ENCODE measurements at regions not wholly inside any gene's neighbourhood (a gene's known extent, or its start where the extent isn't known, plus 50 kb on each side); places are given as distances from the start of the nearest gene placed in this dataset.
"Not testable (repeated sequence)": the region's sequence is repeated elsewhere in the genome, so short reads cannot be mapped to it uniquely, and the experiment has no call there.

DNA sequence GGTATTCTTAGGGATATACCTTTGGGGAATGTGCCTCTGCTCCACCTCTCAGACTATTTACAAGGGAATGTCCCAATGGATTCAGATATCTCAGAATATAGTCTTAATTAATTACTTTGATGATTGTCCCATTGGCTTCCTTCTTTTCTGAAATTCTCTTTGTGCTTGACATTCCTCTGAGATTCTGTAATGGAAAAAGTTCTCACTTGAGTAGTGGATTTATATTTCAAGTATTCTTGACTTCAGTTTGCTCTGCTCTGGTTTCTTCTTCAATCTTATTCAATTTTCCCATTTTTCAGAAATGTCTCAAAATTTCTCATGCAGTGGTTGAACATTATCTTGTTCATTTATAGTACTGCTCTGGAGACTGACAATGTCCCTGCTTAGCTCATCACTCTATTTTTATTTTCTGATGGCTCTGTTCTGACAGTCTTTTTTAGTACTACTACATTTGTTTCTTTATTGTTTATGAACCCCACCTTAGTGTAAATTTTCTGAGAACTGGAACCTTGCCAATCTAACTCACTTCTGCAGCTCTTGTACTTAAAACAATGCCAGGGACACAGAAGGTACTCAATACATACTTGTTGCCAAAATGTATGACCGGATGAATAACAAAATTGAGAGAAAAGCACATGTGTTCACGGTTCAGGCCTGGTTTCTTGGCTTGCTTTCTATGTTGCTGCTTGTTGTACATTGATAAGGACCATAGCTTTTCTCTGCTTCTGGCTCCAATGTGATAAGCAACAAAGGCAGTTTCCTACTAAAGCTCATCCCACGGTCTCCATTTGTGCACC lies 471.7 kb downstream of the GASK1B start:
- Histone ChIP-seq H3K4me2 (ENCODE audit: low read depth, low read length, poor library complexity, severe bottlenecking) (no peak overlapping the region), H3K9me3 (ENCODE audit: insufficient read depth, low read length) (no peaks in the 10 kb centered on the region), H3K36me3 (ENCODE audit: low read length) (no peaks in the 10 kb centered on the region), H2AFZ (ENCODE audit: low read depth, low read length, severe bottlenecking) (no peak overlapping the region), H3K9ac (ENCODE audit: low read length) (no peak overlapping the region), H3F3A (ENCODE audit: insufficient read depth) (no peaks in the 10 kb centered on the region), H3K79me2 (ENCODE audit: insufficient read depth, low read length) (no peaks in the 10 kb centered on the region), H3K27ac (ENCODE audit: low read depth, low read length) (no peak overlapping the region), H3K9me2 (replicated peaks; ENCODE audit: insufficient read depth, low read length) (no peaks in the 10 kb centered on the region), H3K27me3 (ENCODE audit: low read length) (no peaks in the 10 kb centered on the region), H3K4me3 (ENCODE audit: insufficient read depth, low read length, poor library complexity, severe bottlenecking) (no peak overlapping the region), H4K20me1 (ENCODE audit: low read depth, low read length) (no peaks in the 10 kb centered on the region)
- no peak for TF ChIP-seq EZH2phosphoT487 (conservative IDR thresholded peaks at IDR 0.05; ENCODE audit: low read length)
- TF ChIP-seq, protein P1, sequence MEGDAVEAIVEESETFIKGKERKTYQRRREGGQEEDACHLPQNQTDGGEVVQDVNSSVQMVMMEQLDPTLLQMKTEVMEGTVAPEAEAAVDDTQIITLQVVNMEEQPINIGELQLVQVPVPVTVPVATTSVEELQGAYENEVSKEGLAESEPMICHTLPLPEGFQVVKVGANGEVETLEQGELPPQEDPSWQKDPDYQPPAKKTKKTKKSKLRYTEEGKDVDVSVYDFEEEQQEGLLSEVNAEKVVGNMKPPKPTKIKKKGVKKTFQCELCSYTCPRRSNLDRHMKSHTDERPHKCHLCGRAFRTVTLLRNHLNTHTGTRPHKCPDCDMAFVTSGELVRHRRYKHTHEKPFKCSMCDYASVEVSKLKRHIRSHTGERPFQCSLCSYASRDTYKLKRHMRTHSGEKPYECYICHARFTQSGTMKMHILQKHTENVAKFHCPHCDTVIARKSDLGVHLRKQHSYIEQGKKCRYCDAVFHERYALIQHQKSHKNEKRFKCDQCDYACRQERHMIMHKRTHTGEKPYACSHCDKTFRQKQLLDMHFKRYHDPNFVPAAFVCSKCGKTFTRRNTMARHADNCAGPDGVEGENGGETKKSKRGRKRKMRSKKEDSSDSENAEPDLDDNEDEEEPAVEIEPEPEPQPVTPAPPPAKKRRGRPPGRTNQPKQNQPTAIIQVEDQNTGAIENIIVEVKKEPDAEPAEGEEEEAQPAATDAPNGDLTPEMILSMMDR (IDR thresholded peaks at IDR 0.05; ENCODE audit: insufficient read depth, low read length, poor library complexity, severe bottlenecking): no peak

DNA sequence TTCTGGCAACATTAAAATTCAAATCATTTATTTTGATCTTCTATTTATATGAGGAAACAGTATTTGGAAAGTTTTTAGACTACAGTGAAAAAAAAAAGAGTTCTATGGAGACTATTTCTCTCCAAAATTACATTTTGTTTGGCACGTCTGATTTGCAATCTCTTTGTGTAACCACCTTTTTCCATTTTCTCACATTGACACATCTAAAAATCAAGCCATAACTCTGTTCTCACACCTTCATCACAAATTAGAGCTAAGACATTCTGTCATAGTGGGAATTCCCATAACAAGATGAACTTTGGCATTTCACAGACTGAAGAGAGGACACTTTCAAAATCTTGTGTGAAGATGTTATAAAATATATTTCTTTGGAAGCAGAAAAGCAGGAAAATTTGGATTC lies 468.9 kb downstream of the GRIA2 start:
- H3K9ac ChIP-seq (ENCODE audit: low read length): no peak overlapping the region
- H3K4me3 ChIP-seq (ENCODE audit: insufficient read depth, low read length, poor library complexity, severe bottlenecking): no peak overlapping the region
- H3K9me2 ChIP-seq (replicated peaks; ENCODE audit: insufficient read depth, low read length): no peaks in the 10 kb centered on the region
- no peaks in the 10 kb centered on the region for H4K20me1 ChIP-seq (ENCODE audit: low read depth, low read length)
- no peaks in the 10 kb centered on the region for H3K79me2 ChIP-seq (ENCODE audit: insufficient read depth, low read length)
- TF ChIP-seq, protein P1 (IDR thresholded peaks at IDR 0.05; ENCODE audit: insufficient read depth, low read length, poor library complexity, severe bottlenecking): no peak
- TF ChIP-seq EZH2phosphoT487 (conservative IDR thresholded peaks at IDR 0.05; ENCODE audit: low read length): no peak
- H3K27ac ChIP-seq (ENCODE audit: low read depth, low read length): no peak overlapping the region
- no peaks in the 10 kb centered on the region for H3K27me3 ChIP-seq (ENCODE audit: low read length)
- no peak overlapping the region for H3K4me2 ChIP-seq (ENCODE audit: low read depth, low read length, poor library complexity, severe bottlenecking)
- H2AFZ ChIP-seq (ENCODE audit: low read depth, low read length, severe bottlenecking): no peak overlapping the region
- no peaks in the 10 kb centered on the region for H3K36me3 ChIP-seq (ENCODE audit: low read length)
- H3K9me3 ChIP-seq (ENCODE audit: insufficient read depth, low read length): no peaks in the 10 kb centered on the region
- H3F3A ChIP-seq (ENCODE audit: insufficient read depth): no peaks in the 10 kb centered on the region

GRCh38 chr4:157687971-157688370 lies 467.4 kb downstream of the GRIA2 start:
- no peaks in the 10 kb centered on the region for H3F3A ChIP-seq (ENCODE audit: insufficient read depth)
- no peaks in the 10 kb centered on the region for H3K9me3 ChIP-seq (ENCODE audit: insufficient read depth, low read length)
- no peaks in the 10 kb centered on the region for H3K27me3 ChIP-seq (ENCODE audit: low read length)
- H3K9ac ChIP-seq (ENCODE audit: low read length): no peak overlapping the region
- H3K4me3 ChIP-seq (ENCODE audit: insufficient read depth, low read length, poor library complexity, severe bottlenecking): no peak overlapping the region
- no peaks in the 10 kb centered on the region for H3K79me2 ChIP-seq (ENCODE audit: insufficient read depth, low read length)
- no peak overlapping the region for H2AFZ ChIP-seq (ENCODE audit: low read depth, low read length, severe bottlenecking)
- no peaks in the 10 kb centered on the region for H4K20me1 ChIP-seq (ENCODE audit: low read depth, low read length)
- H3K36me3 ChIP-seq (ENCODE audit: low read length): no peaks in the 10 kb centered on the region
- no peak overlapping the region for H3K4me2 ChIP-seq (ENCODE audit: low read depth, low read length, poor library complexity, severe bottlenecking)
- TF ChIP-seq EZH2phosphoT487 (conservative IDR thresholded peaks at IDR 0.05; ENCODE audit: low read length): no peak
- TF ChIP-seq, protein P1 (IDR thresholded peaks at IDR 0.05; ENCODE audit: insufficient read depth, low read length, poor library complexity, severe bottlenecking): no peak
- no peak overlapping the region for H3K27ac ChIP-seq (ENCODE audit: low read depth, low read length)
- H3K9me2 ChIP-seq (replicated peaks; ENCODE audit: insufficient read depth, low read length): no peaks in the 10 kb centered on the region

DNA sequence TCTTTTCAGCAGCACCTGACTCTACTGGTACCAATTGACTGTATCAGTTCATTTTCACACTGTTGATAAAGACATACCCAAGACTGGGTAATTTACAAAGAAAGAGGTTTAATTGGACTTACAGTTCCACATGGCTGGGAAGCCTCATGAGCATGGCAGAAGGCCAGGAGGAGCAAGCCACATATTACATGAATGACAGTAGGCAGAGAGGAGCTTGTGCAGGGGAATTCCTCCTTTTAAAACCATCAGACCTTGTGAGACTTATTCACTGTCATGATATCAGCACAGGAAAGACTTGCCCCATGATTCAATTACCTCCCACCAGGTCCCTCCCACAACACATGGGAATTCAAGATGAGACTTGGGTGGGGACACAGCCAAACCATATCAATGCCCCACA lies 458.8 kb downstream of the GRIA2 start:
- not testable (repeated sequence) for H3K36me3 ChIP-seq (ENCODE audit: low read length); H3K9me3 ChIP-seq (ENCODE audit: insufficient read depth, low read length); H4K20me1 ChIP-seq (ENCODE audit: low read depth, low read length)

More for the DNA sequence above, 458.8 kb downstream of the GRIA2 start:
- not testable (repeated sequence) for H3K27ac ChIP-seq (ENCODE audit: low read depth, low read length); H3K4me2 ChIP-seq (ENCODE audit: low read depth, low read length, poor library complexity, severe bottlenecking); H3K9ac ChIP-seq (ENCODE audit: low read length); H3K9me2 ChIP-seq (replicated peaks; ENCODE audit: insufficient read depth, low read length); H3K79me2 ChIP-seq (ENCODE audit: insufficient read depth, low read length); H3K27me3 ChIP-seq (ENCODE audit: low read length); H3K4me3 ChIP-seq (ENCODE audit: insufficient read depth, low read length, poor library complexity, severe bottlenecking); H2AFZ ChIP-seq (ENCODE audit: low read depth, low read length, severe bottlenecking); H3F3A ChIP-seq (ENCODE audit: insufficient read depth)

Measured in SU-DHL-6 (cell line).